LNCaP clone FGC (cell line): ENCODE measurements at regions not wholly inside any gene's neighbourhood (a gene's known extent, or its start where the extent isn't known, plus 50 kb on each side); places are given as distances from the start of the nearest gene placed in this dataset.

Experiments
- DNase-seq: peaks from one replicate; pipeline ENCODE4 v3.0.0-alpha.2; 2011; ENCODE audit warnings: low read depth
- H3K4me3 ChIP-seq: 2 replicates; pipeline ENCODE4 v1.5.1; 2011; ENCODE audit warnings: mild to moderate bottlenecking, low read depth, low read length, control low read depth
- TF ChIP-seq, protein P1 (sequence below): IDR thresholded peaks from 2 replicates; pipeline ENCODE4 v1.5.1; 2012; ENCODE audit warnings: mild to moderate bottlenecking; ENCODE audit not compliant: control insufficient read depth, insufficient read depth; ENCODE audit errors: extremely low read depth

DNA sequence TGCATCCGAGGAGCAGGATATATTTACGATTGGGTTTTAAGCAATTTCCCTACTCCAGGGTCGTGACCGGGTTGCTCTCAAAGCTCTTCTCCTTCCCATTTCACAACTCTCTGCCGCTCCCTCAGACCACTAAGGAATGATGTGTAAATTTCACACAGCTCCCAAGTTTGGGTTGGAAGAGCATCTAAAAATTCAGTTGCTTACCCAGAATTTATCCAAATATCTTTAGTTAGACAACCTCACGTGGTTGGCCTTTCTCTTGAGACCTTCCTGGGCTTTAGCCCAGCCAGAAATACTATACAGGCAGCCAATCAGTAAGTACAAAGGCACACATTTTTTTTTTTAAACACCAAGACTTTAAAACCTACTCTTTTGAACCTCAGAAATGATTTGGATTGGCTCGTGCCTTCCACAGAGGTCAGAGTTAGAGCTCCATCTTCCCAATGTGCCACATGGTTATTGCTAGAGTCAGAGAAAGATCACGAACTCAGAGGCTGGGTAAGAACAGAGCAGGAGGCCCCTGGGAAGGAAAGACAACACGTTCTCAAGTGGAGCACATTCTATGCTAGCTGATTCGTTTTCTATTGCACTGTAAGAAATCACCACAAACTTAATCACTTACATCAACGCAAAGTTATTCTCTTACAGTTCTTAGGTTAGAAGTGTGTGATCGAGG, 335.4 kb upstream of the MGMT start:
- H3K4me3 ChIP-seq = no peak overlapping the region
- DNase-seq = no peak
- TF ChIP-seq, protein P1, sequence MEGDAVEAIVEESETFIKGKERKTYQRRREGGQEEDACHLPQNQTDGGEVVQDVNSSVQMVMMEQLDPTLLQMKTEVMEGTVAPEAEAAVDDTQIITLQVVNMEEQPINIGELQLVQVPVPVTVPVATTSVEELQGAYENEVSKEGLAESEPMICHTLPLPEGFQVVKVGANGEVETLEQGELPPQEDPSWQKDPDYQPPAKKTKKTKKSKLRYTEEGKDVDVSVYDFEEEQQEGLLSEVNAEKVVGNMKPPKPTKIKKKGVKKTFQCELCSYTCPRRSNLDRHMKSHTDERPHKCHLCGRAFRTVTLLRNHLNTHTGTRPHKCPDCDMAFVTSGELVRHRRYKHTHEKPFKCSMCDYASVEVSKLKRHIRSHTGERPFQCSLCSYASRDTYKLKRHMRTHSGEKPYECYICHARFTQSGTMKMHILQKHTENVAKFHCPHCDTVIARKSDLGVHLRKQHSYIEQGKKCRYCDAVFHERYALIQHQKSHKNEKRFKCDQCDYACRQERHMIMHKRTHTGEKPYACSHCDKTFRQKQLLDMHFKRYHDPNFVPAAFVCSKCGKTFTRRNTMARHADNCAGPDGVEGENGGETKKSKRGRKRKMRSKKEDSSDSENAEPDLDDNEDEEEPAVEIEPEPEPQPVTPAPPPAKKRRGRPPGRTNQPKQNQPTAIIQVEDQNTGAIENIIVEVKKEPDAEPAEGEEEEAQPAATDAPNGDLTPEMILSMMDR = no peak

DNA sequence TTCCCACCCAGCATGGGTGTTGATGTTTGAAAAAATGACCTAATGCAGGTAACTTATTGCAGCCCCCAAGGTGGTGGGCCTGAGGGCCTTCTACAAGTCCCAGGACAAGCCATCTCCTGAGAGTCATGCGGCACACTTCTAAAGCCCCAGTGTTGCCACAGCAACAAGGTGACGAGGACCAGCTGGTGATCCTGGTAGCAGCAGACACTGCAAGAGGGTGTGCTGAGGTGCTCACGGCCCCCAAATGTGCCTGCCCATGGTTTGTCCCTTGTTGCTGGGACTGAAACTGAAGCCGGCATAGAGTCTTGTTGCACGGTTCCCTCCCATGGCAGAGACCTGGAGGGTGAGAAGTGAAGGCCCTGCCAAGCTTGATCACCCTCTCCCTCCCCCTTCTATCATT, 333.2 kb upstream of the MGMT start:
- TF ChIP-seq, protein P1 = no peak
- DNase-seq = no peak
- no peak overlapping the region for H3K4me3 ChIP-seq

DNA sequence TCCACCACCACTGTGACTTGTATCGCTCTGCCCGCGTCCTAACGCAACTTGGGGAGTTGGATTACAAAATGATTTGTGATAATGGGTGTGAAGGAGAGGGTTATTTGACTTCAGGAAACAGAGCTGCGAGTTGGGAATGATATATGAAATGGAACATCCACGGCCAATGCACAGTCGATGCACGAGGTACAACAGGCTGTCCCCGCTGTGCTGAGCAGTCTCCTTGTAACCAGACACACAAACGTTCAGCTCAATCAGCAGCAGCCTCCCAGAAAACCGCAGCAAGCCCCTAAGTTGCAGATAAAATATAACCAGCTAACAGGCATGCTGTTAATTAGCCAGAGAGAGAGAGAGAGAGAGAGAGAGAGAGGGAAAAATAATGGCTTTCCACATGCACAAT, 332.7 kb upstream of the MGMT start:
- DNase-seq = no peak
- H3K4me3 ChIP-seq = no peak overlapping the region
- TF ChIP-seq, protein P1 = no peak

DNA sequence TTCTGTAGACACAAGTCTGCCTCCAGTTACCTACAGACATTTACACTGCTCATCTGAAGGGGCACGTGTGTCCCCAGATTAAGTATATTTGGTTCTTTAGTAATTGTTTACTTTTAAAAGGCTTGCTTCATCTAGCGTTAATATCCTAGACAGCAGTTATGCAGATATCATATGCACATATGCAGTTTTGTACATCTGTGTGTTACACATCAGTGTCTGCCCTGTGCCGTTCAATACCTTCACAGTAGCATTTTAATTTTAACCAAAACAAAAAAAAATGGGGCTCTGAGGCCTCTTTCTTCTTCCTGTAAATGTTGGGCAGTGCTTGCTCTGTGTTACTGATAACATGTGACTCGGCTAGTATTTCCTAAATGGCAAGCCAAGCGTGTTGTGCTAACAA, 331.4 kb upstream of the MGMT start:
- DNase-seq = no peak
- no peak overlapping the region for H3K4me3 ChIP-seq
- TF ChIP-seq, protein P1 = no peak

DNA sequence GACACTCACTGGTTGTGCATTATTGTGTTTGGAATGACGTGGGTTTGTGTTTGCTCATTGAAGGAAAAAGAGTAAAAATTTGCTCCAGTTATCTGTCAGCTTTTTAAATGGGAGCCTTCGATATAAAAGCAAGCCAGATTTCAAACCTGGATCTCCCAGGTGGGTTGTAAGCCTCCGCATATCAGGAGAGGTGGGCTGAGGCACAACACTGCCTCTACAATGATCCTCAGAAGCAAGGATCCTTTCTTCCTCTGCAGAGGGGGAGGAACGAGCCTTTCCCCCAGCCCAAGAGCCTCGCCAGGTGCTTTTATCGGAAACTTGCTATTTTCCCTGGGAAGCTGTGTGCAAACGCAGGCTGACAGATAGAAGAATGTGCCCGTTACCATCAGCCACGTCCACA, 331.0 kb upstream of the MGMT start:
- TF ChIP-seq, protein P1 = no peak
- no peak overlapping the region for H3K4me3 ChIP-seq
- no peak for DNase-seq

DNA sequence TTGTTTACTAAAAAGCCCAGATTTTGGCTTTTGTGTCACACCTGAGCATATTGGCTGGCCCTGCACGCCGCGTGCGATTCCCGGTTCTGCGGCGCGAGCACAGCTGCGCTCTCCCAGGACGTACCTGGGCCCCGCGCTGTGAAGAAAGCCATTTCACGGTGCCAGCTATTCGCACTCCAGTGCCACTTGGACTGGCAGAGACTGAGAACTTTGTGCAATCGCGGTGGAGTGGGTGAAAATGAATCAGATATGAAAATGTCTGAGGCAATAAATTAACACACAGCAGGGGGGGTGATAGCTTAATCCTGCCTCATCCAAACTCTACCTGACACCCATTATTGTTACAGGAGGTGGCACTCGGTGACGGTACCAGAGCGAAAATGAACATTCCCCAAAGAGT, 330.1 kb upstream of the MGMT start:
- DNase-seq = no peak
- TF ChIP-seq, protein P1 = no peak
- H3K4me3 ChIP-seq = no peak overlapping the region
